KOPT-K1 (cell line): ENCODE measurements at regions not wholly inside any gene's neighbourhood (a gene's known extent, or its start where the extent isn't known, plus 50 kb on each side); places are given as distances from the start of the nearest gene placed in this dataset.

Experiments used
- H3K27ac ChIP-seq: fragments of 200-600 bp; sonication (generic); 2 replicates; pipeline ENCODE4 v1.5.1; 2016; ENCODE audit warnings: antibody characterized with exemption, mild to moderate bottlenecking, low read depth, low read length; ENCODE audit not compliant: poor library complexity, severe bottlenecking
- H3K36me3 ChIP-seq: fragments of 200-600 bp; sonication (generic); 2 replicates; pipeline ENCODE4 v1.5.1; 2017; ENCODE audit warnings: antibody characterized with exemption, mild to moderate bottlenecking, low read length, moderate library complexity; ENCODE audit not compliant: insufficient read depth
- H3K9me3 ChIP-seq: fragments of 200-600 bp; sonication (generic); 2 replicates; pipeline ENCODE4 v1.5.1; 2017; ENCODE audit warnings: antibody characterized with exemption, low read length, mild to moderate bottlenecking; ENCODE audit not compliant: insufficient read depth, poor library complexity, severe bottlenecking

GRCh38 chr10:89153971-89154370 lies 53.1 kb downstream of the CH25H start:
- H3K36me3 ChIP-seq = no peaks in the 10 kb centered on the region
- no peak overlapping the region for H3K27ac ChIP-seq
- no peaks in the 10 kb centered on the region for H3K9me3 ChIP-seq

GRCh38 chr10:89153116-89153515 lies 54.0 kb downstream of the CH25H start:
- Histone ChIP-seq H3K27ac (no peak overlapping the region), H3K9me3 (peaks cover 3% of the 10 kb centered on the region)

GRCh38 chr10:89151857-89152256 lies 55.3 kb downstream of the CH25H start:
- no peak overlapping the region for H3K27ac ChIP-seq
- peaks cover 6% of the 10 kb centered on the region for H3K9me3 ChIP-seq
- no peaks in the 10 kb centered on the region for H3K36me3 ChIP-seq

More at GRCh38 chr10:89153116-89153515, 54.0 kb downstream of the CH25H start:
- no peaks in the 10 kb centered on the region for H3K36me3 ChIP-seq

GRCh38 chr10:89148061-89148460 lies 59.1 kb downstream of the CH25H start:
- Histone ChIP-seq H3K27ac (no peak overlapping the region), H3K9me3 (peaks cover 6% of the 10 kb centered on the region), H3K36me3 (no peaks in the 10 kb centered on the region)

GRCh38 chr10:89147256-89147655 lies 59.9 kb downstream of the CH25H start:
- Histone ChIP-seq H3K9me3 (peaks cover 6% of the 10 kb centered on the region), H3K36me3 (no peaks in the 10 kb centered on the region), H3K27ac (no peak overlapping the region)

- Histone ChIP-seq H3K27ac (no peak overlapping the region), H3K9me3 (peaks cover 6% of the 10 kb centered on the region), H3K36me3 (no peaks in the 10 kb centered on the region)
These were observed 62.3 kb downstream of the CH25H start for GRCh38 chr10:89144836-89145235.

- Histone ChIP-seq H3K9me3 (no peaks in the 10 kb centered on the region), H3K27ac (no peak overlapping the region), H3K36me3 (no peaks in the 10 kb centered on the region)
These were observed 64.5 kb downstream of the CH25H start for GRCh38 chr10:89142590-89142989.

- no peaks in the 10 kb centered on the region for H3K9me3 ChIP-seq
- H3K27ac ChIP-seq = no peak overlapping the region
- no peaks in the 10 kb centered on the region for H3K36me3 ChIP-seq
These were observed 68.2 kb downstream of the CH25H start for GRCh38 chr10:89138755-89139490.

- no peaks in the 10 kb centered on the region for H3K36me3 ChIP-seq
- no peaks in the 10 kb centered on the region for H3K9me3 ChIP-seq
These were observed 72.2 kb downstream of the CH25H start for GRCh38 chr10:89134963-89135362.

GRCh38 chr10:89129911-89130310 lies 77.2 kb downstream of the CH25H start:
- H3K27ac ChIP-seq = no peak overlapping the region
- H3K36me3 ChIP-seq = no peaks in the 10 kb centered on the region
- H3K9me3 ChIP-seq = no peaks in the 10 kb centered on the region

More at GRCh38 chr10:89134963-89135362, 72.2 kb downstream of the CH25H start:
- no peak overlapping the region for H3K27ac ChIP-seq

GRCh38 chr10:89122433-89123051 lies 84.6 kb downstream of the CH25H start:
- Histone ChIP-seq H3K36me3 (no peaks in the 10 kb centered on the region), H3K9me3 (no peaks in the 10 kb centered on the region), H3K27ac (no peak overlapping the region)

- H3K27ac ChIP-seq = no peak overlapping the region
- no peaks in the 10 kb centered on the region for H3K36me3 ChIP-seq
- H3K9me3 ChIP-seq = no peaks in the 10 kb centered on the region
These were observed 85.4 kb downstream of the CH25H start for GRCh38 chr10:89121764-89122020.

GRCh38 chr10:89120931-89121763 lies 86.0 kb downstream of the CH25H start:
- Histone ChIP-seq H3K9me3 (no peaks in the 10 kb centered on the region), H3K27ac (no peak overlapping the region), H3K36me3 (no peaks in the 10 kb centered on the region)

GRCh38 chr10:89119651-89120050 lies 87.5 kb downstream of the CH25H start:
- H3K36me3 ChIP-seq = no peaks in the 10 kb centered on the region
- no peaks in the 10 kb centered on the region for H3K9me3 ChIP-seq
- no peak overlapping the region for H3K27ac ChIP-seq

GRCh38 chr10:89118091-89118490 lies 89.0 kb downstream of the CH25H start:
- Histone ChIP-seq H3K9me3 (no peaks in the 10 kb centered on the region), H3K27ac (no peak overlapping the region), H3K36me3 (no peaks in the 10 kb centered on the region)
